HG03108 (cell line): ENCODE measurements at regions not wholly inside any gene's neighbourhood (a gene's known extent, or its start where the extent isn't known, plus 50 kb on each side); places are given as distances from the start of the nearest gene placed in this dataset.

Experiments
- ATAC-seq: cut with Tn5 transposase; IDR thresholded peaks from one replicate; pipeline ENCODE4 v1.9.1; 2021; ENCODE audit warnings: moderate library complexity; ENCODE audit not compliant: unreplicated experiment

DNA sequence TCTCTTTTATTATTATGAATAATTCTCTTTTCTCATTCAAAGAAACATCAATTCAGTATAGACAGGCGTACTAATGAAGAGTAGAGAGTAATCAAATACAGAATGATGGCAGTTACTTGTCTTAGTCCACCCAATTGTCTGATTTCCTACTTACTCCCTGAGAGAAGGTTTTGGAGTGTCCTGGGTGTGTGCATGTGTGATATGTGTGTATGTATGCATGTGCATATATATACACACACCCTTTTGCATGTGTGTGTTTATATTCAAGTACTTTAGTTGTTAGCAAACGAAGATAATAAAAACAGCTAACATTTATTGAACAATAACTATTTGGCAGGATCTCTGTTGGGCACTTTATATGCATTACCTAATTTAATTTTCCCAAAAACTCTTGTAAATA is 63.2 kb upstream of the CCDC190 start:
- ATAC-seq: no peak

DNA sequence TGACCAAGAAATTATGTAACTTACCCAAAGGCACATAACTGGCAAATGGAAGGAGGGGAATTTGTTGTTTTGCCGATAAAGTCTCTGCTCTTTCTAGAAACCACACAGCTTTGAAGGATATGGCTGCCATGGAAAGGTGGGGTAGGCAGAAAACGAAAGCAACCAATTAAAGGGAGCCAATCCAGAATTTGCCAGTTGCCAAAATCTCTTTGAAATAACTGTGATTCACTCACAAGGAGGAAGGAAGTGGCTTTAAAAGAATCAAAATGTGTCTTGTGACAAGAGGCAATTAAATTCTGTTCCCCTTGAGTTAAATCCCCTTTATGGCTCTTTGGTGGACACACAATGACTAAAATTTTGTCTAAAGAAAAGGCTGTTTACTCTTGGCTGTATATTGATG is 61.2 kb upstream of the CCDC190 start:
- ATAC-seq: no peak

DNA sequence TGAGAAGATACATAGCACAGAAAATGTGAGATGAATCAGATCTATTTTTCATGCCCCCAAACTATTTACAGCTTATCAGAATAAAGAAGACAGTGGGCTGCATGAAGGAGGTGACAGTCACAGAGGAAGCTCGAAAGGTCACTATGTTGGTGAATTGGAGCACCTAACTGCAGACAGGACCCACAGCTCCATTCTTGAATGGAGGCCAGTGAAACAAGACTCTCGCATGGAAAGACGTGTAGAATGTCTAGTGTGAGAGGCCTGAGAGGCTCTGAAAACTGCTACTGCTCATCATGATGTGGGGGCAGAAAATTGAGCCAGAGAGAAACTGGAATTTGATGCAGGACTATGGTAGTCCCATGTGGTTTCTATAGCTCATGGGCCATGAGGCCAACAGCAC is 60.3 kb upstream of the CCDC190 start:
- ATAC-seq: no peak

DNA sequence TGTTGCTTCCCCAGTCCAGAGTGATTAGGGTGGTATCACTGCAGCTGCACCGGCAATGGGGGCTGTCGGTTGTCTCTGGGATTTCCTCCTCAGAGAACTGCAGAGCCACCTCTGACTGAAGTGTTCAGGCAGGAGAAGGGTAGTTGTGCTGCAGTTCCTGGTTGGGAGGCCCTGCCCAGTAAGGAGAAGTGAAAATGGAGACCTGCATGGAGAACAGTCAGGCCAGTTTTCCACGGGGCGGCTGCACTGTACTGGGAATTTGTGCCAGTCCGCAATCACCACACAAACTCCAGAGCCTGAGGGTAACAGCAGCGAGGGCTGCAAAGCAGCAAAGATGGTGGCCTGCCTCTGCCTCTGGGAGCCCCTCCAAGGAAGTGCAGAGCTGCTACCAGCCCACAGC is 58.1 kb upstream of the CCDC190 start:
- no peak for ATAC-seq

DNA sequence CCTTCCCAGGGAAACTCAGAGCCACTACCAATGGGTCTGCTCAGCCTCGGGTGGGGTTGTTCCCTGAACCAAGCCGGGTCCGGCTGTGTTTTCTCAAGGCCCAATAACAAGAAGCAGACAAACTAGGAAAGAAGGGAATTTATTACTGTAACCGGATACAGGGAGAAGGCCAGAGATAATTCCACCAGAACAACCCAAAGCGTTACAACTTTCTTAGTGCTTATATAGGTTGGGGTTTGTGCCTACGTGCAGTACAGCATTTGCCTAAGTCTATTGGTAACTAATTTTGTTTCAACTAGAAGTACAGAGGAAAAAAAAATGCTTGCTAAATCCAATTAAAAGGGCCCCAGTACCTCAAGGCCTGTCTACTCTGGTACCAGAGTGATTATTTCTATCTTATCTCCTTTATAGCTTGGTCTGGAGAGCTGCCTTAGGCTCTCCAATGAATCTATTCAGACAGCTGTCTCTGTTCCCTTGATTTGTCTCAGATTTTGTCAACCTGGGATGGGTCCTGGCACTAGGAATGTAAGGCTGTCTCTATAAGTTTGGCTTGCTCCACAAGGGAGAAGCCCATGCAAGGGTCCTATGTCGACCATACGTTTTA is 57.3 kb upstream of the CCDC190 start:
- ATAC-seq: no peak

DNA sequence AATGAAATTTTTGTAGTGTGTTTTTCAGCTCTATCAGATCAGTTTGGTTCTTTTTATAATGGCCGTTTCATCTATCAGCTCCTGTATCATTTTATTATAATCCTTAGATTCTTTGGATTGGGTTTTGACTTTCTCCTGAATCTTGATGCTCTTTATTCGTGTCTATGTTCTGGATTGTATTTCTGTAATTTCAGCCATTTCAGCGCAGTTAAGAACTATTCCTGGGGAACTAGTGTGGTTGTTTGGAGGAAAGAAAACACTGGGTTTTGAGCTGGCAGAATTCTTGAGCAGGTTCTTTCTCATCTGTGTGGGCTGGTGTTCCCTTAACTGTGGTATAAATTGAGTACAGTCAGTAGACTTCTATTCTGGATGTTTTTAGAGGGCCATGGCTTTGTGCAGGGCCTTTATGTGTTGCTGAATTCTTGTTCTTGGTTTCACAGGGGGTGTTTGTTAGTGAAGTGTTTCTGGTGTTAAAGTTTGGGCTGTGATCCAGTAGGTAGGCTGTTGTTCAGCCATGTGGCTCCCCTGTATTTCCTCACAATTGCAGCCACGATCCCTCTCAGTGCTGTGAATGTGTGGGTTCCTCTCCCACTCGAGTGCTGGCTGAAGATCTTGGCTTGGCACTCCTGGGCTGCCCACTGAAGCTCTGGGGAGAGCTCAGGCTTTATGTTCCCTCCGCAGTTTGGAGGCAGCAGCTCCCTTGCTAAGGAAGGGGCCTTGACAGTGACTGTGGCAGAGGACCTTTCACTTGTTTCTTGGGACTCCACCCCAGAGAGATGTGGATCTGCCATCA is 56.0 kb upstream of the CCDC190 start:
- no peak for ATAC-seq

DNA sequence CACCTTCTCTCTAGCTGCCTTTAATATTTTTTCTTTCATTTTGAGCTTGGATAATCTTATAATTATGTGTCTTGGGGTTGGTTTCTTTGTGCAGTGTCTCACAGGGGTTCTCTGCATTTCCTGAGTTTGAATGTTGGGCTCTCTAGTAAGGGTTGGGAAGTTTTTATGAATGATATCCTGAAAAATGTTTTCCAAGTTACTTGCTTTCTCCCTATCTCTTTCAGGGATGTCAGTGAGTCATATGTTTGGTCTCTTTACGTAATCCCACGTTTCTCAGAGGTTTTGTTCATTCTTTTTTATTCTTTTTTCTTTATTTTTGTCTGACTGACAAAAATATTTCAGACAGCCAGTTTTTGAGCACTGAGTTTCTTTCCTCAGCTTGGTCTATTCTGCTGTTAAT is 55.4 kb upstream of the CCDC190 start:
- ATAC-seq: no peak

DNA sequence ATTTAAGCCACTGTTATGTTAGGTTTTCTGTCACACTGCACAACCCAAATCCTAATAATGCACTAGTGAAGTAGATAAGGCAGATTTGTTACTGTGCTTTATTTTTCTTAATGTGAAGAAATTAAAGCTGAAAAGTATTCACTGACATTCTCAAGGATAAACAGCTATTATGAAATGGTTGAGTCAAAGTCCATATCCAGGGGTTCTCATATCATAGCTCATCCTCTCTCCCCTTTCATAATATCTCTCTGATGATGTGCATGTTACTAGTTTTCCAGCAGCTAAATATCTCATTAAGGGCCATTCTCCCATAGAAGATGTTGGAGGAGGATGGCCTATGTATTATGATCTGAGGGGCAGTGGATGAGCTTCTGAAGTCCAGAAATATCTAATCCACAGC is 53.6 kb upstream of the CCDC190 start:
- ATAC-seq: no peak

DNA sequence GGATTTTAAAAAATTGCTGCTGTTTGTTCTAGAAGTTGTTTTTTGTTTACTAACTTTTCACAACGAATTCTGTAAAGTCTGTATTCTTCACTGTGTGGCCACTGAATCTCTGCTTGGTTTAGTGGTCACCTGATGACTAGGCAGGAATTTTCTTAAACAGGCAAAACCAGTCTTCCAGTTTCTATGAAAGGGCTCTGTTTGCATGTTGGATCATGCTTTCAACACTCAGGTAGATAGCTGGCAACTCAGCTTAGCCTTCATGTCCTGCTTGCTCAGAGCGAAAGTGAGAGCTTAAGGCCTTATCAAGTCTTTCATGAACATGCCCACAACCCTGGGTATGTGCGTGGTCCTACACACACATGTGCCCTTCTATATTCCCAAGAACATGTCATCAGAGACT is 52.4 kb upstream of the CCDC190 start:
- no peak for ATAC-seq

DNA sequence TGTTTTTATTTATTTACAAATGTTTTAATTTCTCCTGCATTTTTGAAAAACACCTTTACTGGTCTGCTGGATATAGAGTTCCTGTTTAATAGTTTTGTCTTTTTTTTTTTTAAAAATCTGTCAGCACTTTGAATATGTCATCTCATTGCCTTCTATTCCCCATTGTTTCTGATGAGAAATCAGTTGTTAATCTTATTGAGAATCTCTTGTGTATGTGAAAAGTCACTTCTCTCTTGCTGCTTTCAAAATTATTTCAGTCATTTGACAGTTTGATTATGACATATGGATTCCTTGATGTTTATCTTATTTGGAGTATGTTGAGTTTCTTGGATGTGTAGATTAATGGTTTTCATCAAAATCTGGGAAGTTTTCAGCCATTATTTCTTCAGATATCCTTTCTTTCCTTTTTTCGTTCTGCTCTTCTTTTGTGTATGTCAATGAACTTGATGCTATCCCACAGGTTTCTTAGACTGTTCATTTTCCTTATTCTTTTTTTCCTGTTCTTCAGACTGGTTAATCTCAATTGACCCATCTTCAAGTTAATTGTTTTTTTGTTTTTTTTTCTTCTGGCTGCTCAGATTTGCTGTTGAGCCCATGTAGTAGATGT is 51.2 kb upstream of the CCDC190 start:
- no peak for ATAC-seq
